K562 (cell line): ENCODE measurements at regions not wholly inside any gene's neighbourhood (a gene's known extent, or its start where the extent isn't known, plus 50 kb on each side); places are given as distances from the start of the nearest gene placed in this dataset.

Experiments
- ATAC-seq: fragments of 200-7000 bp; cut with Tn5 transposase; 3 replicates; pipeline ENCODE4 v1.9.1; 2020; ENCODE audit warnings: moderate library complexity
- BruUV-seq: library from RNA; stranded (reverse); fragments of 400-500 nt; replicated peaks from 2 replicates; lab custom pipeline; 2021; lab: Mats Ljungman, UMichigan
- CTCF ChIA-PET: fragments of 300-600 bp; formaldehyde crosslinking; extraction: SDS; loops from one replicate; lab custom pipeline; 2021; ENCODE audit warnings: low intra/inter-chr PET ratio; lab: Yijun Ruan, JAX
- POLR2A ChIA-PET: fragments of 300-600, 350-650 bp; sonication (Branson Sonifier 250); formaldehyde crosslinking; extraction: SDS; loops from one replicate; lab custom pipeline; 2021; ENCODE audit warnings: antibody characterized with exemption, inconsistent platforms; lab: Yijun Ruan, JAX
- DNase-seq, 4 experiments: peaks; one replicate each; pipeline versions ENCODE4 v3.0.0 to v3.0.0-alpha.2; 2011 to 2018; ENCODE audit warnings: low spot score in 3 of 4, mixed read lengths in 3 of 4; ENCODE audit errors: extremely low read depth in 1 of 4
- FAIRE-seq: peaks from 2 replicates; lab custom pipeline; 2011; peaks lifted over from hg19 to GRCh38; lab: Jason Lieb, UNC
- H2AFZ ChIP-seq: 2 replicates; pipeline ENCODE4 v1.6.0; 2011; ENCODE audit warnings: low read depth, low read length, control low read depth, inconsistent platforms
- H3K27ac ChIP-seq: fragments of 200-600 bp; 3 replicates; pipeline ENCODE4 v1.8.0; 2011; ENCODE audit warnings: low read depth, mild to moderate bottlenecking, control low read depth, inconsistent platforms, low read length, moderate library complexity, mixed read lengths; ENCODE audit errors: extremely low read depth
- H3K27me3 ChIP-seq, 2 experiments: fragments of 300-600 bp in 1 of 2; 2 replicates in 1 of 2; 3 replicates in 1 of 2; pipeline versions ENCODE4 v1.6.0 to v1.8.0; 2011; ENCODE audit warnings: inconsistent platforms in 2 of 2, low read length in 2 of 2, mild to moderate bottlenecking in 1 of 2, mixed read lengths in 1 of 2, moderate library complexity in 1 of 2; ENCODE audit not compliant: control insufficient read depth in 2 of 2, insufficient read depth in 2 of 2
- H3K36me3 ChIP-seq: fragments of 300-600 bp; 3 replicates; pipeline ENCODE4 v1.8.0; 2011; ENCODE audit warnings: mild to moderate bottlenecking, low read length, inconsistent platforms; ENCODE audit not compliant: control insufficient read depth, insufficient read depth
- H3K4me1 ChIP-seq, 2 experiments: fragments of 200-600 bp in 1 of 2; replicated peaks in 1 of 2; 2 replicates in 1 of 2; 3 replicates in 1 of 2; pipeline versions ENCODE4 v1.5.1 to v1.8.0; 2011; ENCODE audit warnings: inconsistent platforms in 2 of 2, low read length in 2 of 2, mild to moderate bottlenecking in 1 of 2, mixed read lengths in 1 of 2, moderate library complexity in 1 of 2; ENCODE audit not compliant: control insufficient read depth in 2 of 2, insufficient read depth in 2 of 2
- H3K4me2 ChIP-seq: 2 replicates; pipeline ENCODE4 v1.6.1; 2011; ENCODE audit warnings: low read length, control low read depth, inconsistent platforms, mixed read lengths; ENCODE audit not compliant: insufficient read depth
- H3K4me3 ChIP-seq: fragments of 200-600 bp; sonication (generic), shearing (Covaris generic); 2 replicates; pipeline ENCODE4 v1.5.1; 2016; ENCODE audit warnings: control low read depth, inconsistent platforms
- H3K79me2 ChIP-seq: fragments of 200-600 bp; 3 replicates; pipeline ENCODE4 v1.8.0; 2011; ENCODE audit warnings: low read length, inconsistent platforms; ENCODE audit not compliant: control insufficient read depth, insufficient read depth
- H3K9ac ChIP-seq, 2 experiments: 2 replicates each; pipeline versions ENCODE4 v1.6.0 to v1.6.1; 2011; ENCODE audit warnings: low read depth in 2 of 2, low read length in 2 of 2, control low read depth in 1 of 2, inconsistent platforms in 1 of 2, mild to moderate bottlenecking in 1 of 2, mixed read lengths in 1 of 2; ENCODE audit not compliant: insufficient read depth in 1 of 2
- H3K9me1 ChIP-seq: one replicate; pipeline ENCODE4 v1.6.0; 2011; ENCODE audit warnings: inconsistent platforms, mild to moderate bottlenecking, low read length, moderate library complexity; ENCODE audit not compliant: control insufficient read depth, insufficient read depth
- H3K9me3 ChIP-seq: replicated peaks from 2 replicates; pipeline ENCODE4 v1.5.1; 2011; ENCODE audit warnings: low read depth, low read length, inconsistent platforms; ENCODE audit not compliant: control insufficient read depth, insufficient read depth
- H4K20me1 ChIP-seq: replicated peaks from 2 replicates; pipeline ENCODE4 v1.6.1; 2011; ENCODE audit warnings: low read length, inconsistent platforms, mixed read lengths; ENCODE audit not compliant: control insufficient read depth, insufficient read depth
- CHD1 ChIP-seq: fragments of 200-600 bp; sonication (generic); IDR thresholded peaks from one replicate; pipeline ENCODE4 v1.6.1; 2012; ENCODE audit warnings: mild to moderate bottlenecking, moderate library complexity, low read length, inconsistent platforms
- CREB3 ChIP-seq: fragments of 450-650 bp; conservative IDR thresholded peaks from 2 replicates; pipeline ENCODE4 v1.6.1; 2016; ENCODE audit warnings: missing genetic modification characterization, low read depth, mild to moderate bottlenecking, missing compliant biosample characterization, moderate library complexity
- FOXK2 ChIP-seq, 2 experiments: fragments of 450-650 bp; IDR thresholded peaks in 1 of 2; conservative IDR thresholded peaks in 1 of 2; 2 replicates each; pipeline ENCODE4 v1.6.1; 2016; ENCODE audit warnings: low read depth in 2 of 2, mild to moderate bottlenecking in 1 of 2
- FOXO4 ChIP-seq: fragments of 450-650 bp; formaldehyde crosslinking; IDR thresholded peaks from 2 replicates; pipeline ENCODE4 v1.4.0; 2020; ENCODE audit warnings: mild to moderate bottlenecking, moderate library complexity
- HDAC3 ChIP-seq: fragments of 450-650 bp; IDR thresholded peaks from 2 replicates; pipeline ENCODE4 v1.6.1; 2018; ENCODE audit warnings: borderline replicate concordance, mild to moderate bottlenecking, moderate library complexity; ENCODE audit not compliant: partially characterized antibody
- KDM1A ChIP-seq, 2 experiments: fragments of 450-650 bp; IDR thresholded peaks; 2 replicates each; pipeline ENCODE4 v1.6.1; 2016; ENCODE audit warnings: mild to moderate bottlenecking in 2 of 2
- KLF6 ChIP-seq: fragments of 250-450 bp; sonication (Bioruptor Pico); IDR thresholded peaks from 2 replicates; pipeline ENCODE4 v1.4.0; 2020; ENCODE audit warnings: mild to moderate bottlenecking, moderate library complexity, borderline replicate concordance
- PCBP2 ChIP-seq: fragments of 200-400 bp; formaldehyde crosslinking; IDR thresholded peaks from 2 replicates; pipeline ENCODE4 v1.6.1; 2018; ENCODE audit warnings: low read length, low read depth, mild to moderate bottlenecking, moderate library complexity; ENCODE audit not compliant: poor library complexity, severe bottlenecking
- TAF15 ChIP-seq: fragments of 200-400 bp; formaldehyde crosslinking; IDR thresholded peaks from 2 replicates; pipeline ENCODE4 v1.6.1; 2017; ENCODE audit warnings: mild to moderate bottlenecking, low read depth, low read length, moderate library complexity
- ZNF431 ChIP-seq: sonication (generic); formaldehyde crosslinking; IDR thresholded peaks from 2 replicates; pipeline ENCODE4 v1.8.0; 2022; ENCODE audit warnings: mild to moderate bottlenecking, missing genetic modification reagents
- ZNF512 ChIP-seq: IDR thresholded peaks from 2 replicates; pipeline ENCODE4 v1.6.1; 2016; ENCODE audit warnings: missing genetic modification characterization, missing compliant biosample characterization
- ZNF551 ChIP-seq: fragments of 250-450 bp; sonication (Bioruptor Pico); IDR thresholded peaks from 2 replicates; pipeline ENCODE4 v1.5.0; 2021; ENCODE audit warnings: mild to moderate bottlenecking, moderate library complexity
- WGBS: fragments of 100-300 bp; shearing (Covaris generic); methylation state at CpG from one replicate; pipeline ENCODE4 v1.1.6; 2016; ENCODE audit warnings: low coverage, mixed read lengths; ENCODE audit not compliant: insufficient coverage; ENCODE audit errors: missing lambda C conversion rate; 5-methylcytosine and 5-hydroxymethylcytosine counted together
- in situ Hi-C: fragments of 300-500 bp; cut with MboI; formaldehyde crosslinking; loops from 4 replicates; pipeline ENCODE4 v1.15.0; 2018; ENCODE audit warnings: inconsistent platforms, mixed read lengths
- intact Hi-C: fragments of 100-400 bp; cut with micrococcal nuclease; formaldehyde crosslinking; loops from 2 replicates; pipeline ENCODE4 v1.14.2; 2022

GRCh38 chr5:144033486-144033885, 137.0 kb downstream of the YIPF5 start:
- no TSS peak for BruUV-seq
- 0% methylated on average over 3 of the region's 3 CpGs for WGBS
- H3K9ac ChIP-seq, result no peak overlapping the region
- no peak overlapping the region for H3K27ac ChIP-seq
- ATAC-seq (no peak), FAIRE-seq (no peak), DNase-seq (no peak)
- H3K9me3 ChIP-seq, result no peaks in the 10 kb centered on the region
- no peak overlapping the region for H2AFZ ChIP-seq
- ChIA-PET CTCF (no interaction called here), POLR2A (interaction anchor here (0.6 kb wide), 1 partner anchor 15 kb away, joined by 3 read pairs; no protein-coding TSS in a partner anchor)
- in situ Hi-C loops, result no loop called here
- no peak overlapping the region for H3K4me3 ChIP-seq
- H4K20me1 ChIP-seq, result no peaks in the 10 kb centered on the region
- no peaks in the 10 kb centered on the region for H3K79me2 ChIP-seq
- no peaks in the 10 kb centered on the region for H3K9me1 ChIP-seq
- no peaks in the 10 kb centered on the region for H3K27me3 ChIP-seq
- H3K4me2 ChIP-seq, result no peak overlapping the region
- no peak for TF ChIP-seq ZNF512
- no peak for TF ChIP-seq CREB3 (tag)
- TF ChIP-seq FOXK2 (conservative IDR thresholded peaks at IDR 0.05 in 1 of 2, IDR thresholded peaks at IDR 0.05 in 1 of 2; ENCODE audit: low read depth in 2 of 2), result no peak
- no peak for TF ChIP-seq ZNF551 (CRISPR knock-in tag)
- TF ChIP-seq HDAC3, result no peak
- no peak for TF ChIP-seq KDM1A (IDR thresholded peaks at IDR 0.05)
- no peak for TF ChIP-seq CHD1
- no peak for TF ChIP-seq TAF15
- no peak for TF ChIP-seq FOXO4
- no peak for TF ChIP-seq ZNF431 (CRISPR knock-in tag)
- no peak for TF ChIP-seq KLF6 (CRISPR knock-in tag)
- no peak for TF ChIP-seq PCBP2
- intact Hi-C loops, result no loop called here
- H3K4me1 ChIP-seq, result no peaks in the 10 kb centered on the region
- H3K36me3 ChIP-seq, result no peaks in the 10 kb centered on the region
